GM19455 (cell line): ENCODE measurements at regions not wholly inside any gene's neighbourhood (a gene's known extent, or its start where the extent isn't known, plus 50 kb on each side); places are given as distances from the start of the nearest gene placed in this dataset.

Experiments
- ATAC-seq: cut with Tn5 transposase; IDR thresholded peaks from one replicate; pipeline ENCODE4 v1.9.1; 2021; ENCODE audit not compliant: unreplicated experiment

GRCh38 chr11:27861706-27862430 is 161.6 kb upstream of the BDNF start:
- ATAC-seq: no peak

- ATAC-seq: no peak
Observed at GRCh38 chr11:27860811-27861210, 160.6 kb upstream of the BDNF start.

- no peak for ATAC-seq
Observed at GRCh38 chr11:27858866-27859265, 158.6 kb upstream of the BDNF start.

GRCh38 chr11:27857588-27857987 is 157.3 kb upstream of the BDNF start:
- no peak for ATAC-seq

GRCh38 chr11:27857014-27857413 is 156.8 kb upstream of the BDNF start:
- no peak for ATAC-seq

GRCh38 chr11:27848423-27848822 is 148.2 kb upstream of the BDNF start:
- no peak for ATAC-seq

- no peak for ATAC-seq
Observed at GRCh38 chr11:27847496-27847895, 147.2 kb upstream of the BDNF start.

GRCh38 chr11:27842290-27842689 is 142.0 kb upstream of the BDNF start:
- ATAC-seq: no peak

GRCh38 chr11:27841023-27841422 is 140.8 kb upstream of the BDNF start:
- no peak for ATAC-seq

- no peak for ATAC-seq
Observed at GRCh38 chr11:27839226-27839913, 139.1 kb upstream of the BDNF start.

GRCh38 chr11:27838674-27839073 is 138.4 kb upstream of the BDNF start:
- ATAC-seq: no peak

- peak; percentile 76 for ATAC-seq
Observed at GRCh38 chr11:27837895-27838563, 137.8 kb upstream of the BDNF start.

GRCh38 chr11:27830206-27830605 is 130.0 kb upstream of the BDNF start:
- ATAC-seq: no peak

- no peak for ATAC-seq
Observed at GRCh38 chr11:27820249-27820648, 120.0 kb upstream of the BDNF start.

GRCh38 chr11:27816197-27816596 is 115.9 kb upstream of the BDNF start:
- ATAC-seq: no peak

GRCh38 chr11:27812341-27812740 is 112.1 kb upstream of the BDNF start:
- no peak for ATAC-seq

- no peak for ATAC-seq
Observed at GRCh38 chr11:27807596-27807995, 107.3 kb upstream of the BDNF start.

- no peak for ATAC-seq
Observed at GRCh38 chr11:27806122-27806521, 105.9 kb upstream of the BDNF start.

- ATAC-seq: no peak
Observed at GRCh38 chr11:27795955-27796861, 96.0 kb upstream of the BDNF start.

- ATAC-seq: no peak
Observed at GRCh38 chr11:27786864-27787263, 86.6 kb upstream of the BDNF start.

GRCh38 chr11:27786331-27786730 is 86.1 kb upstream of the BDNF start:
- ATAC-seq: no peak
